Caco-2 (cell line): ENCODE measurements at regions not wholly inside any gene's neighbourhood (a gene's known extent, or its start where the extent isn't known, plus 50 kb on each side); places are given as distances from the start of the nearest gene placed in this dataset.

ENCODE experiments used
- BruUV-seq: library from RNA; stranded (reverse); fragments of 400-500 nt; replicated peaks from 2 replicates; lab custom pipeline; 2021; lab: Mats Ljungman, UMichigan
- CTCF ChIA-PET: fragments of 300-600 bp; sonication (Branson Sonifier 250); formaldehyde crosslinking; loops from one replicate; lab custom pipeline; 2022; ENCODE audit warnings: antibody characterized with exemption; lab: Charles Lee
- POLR2A ChIA-PET: fragments of 300-600 bp; sonication (Branson Sonifier 250); formaldehyde crosslinking; loops from one replicate; lab custom pipeline; 2022; ENCODE audit warnings: antibody characterized with exemption; lab: Charles Lee
- DNase-seq, 2 experiments: peaks; one replicate each; pipeline versions ENCODE4 v3.0.0 to v3.0.0-alpha.2; 2020 to 2022
- H3K27me3 ChIP-seq: replicated peaks from 2 replicates; pipeline ENCODE4 v1.6.0; 2011; ENCODE audit warnings: low read length; ENCODE audit not compliant: control insufficient read depth, insufficient read depth
- H3K36me3 ChIP-seq: 2 replicates; pipeline ENCODE4 v1.5.1; 2011; ENCODE audit warnings: low read length; ENCODE audit not compliant: control insufficient read depth, insufficient read depth
- H3K4me1 ChIP-seq: fragments of 250-450 bp; sonication (Bioruptor Pico); 2 replicates; pipeline ENCODE4 v1.5.1; 2020; ENCODE audit warnings: mild to moderate bottlenecking
- H3K4me3 ChIP-seq: 2 replicates; pipeline ENCODE4 v1.5.1; 2011; ENCODE audit warnings: low read depth, mild to moderate bottlenecking, control low read depth, low read length
- H3K9me3 ChIP-seq: fragments of 250-450 bp; sonication (Bioruptor Pico); 2 replicates; pipeline ENCODE4 v1.5.1; 2020; ENCODE audit warnings: mild to moderate bottlenecking, moderate library complexity
- H3K27ac Mint-ChIP-seq: one replicate; pipeline ENCODE4 v1.8.0; 2022; ENCODE audit warnings: mixed read lengths; ENCODE audit not compliant: unreplicated experiment
- H3K27me3 Mint-ChIP-seq: one replicate; pipeline ENCODE4 v1.8.0; 2022; ENCODE audit warnings: mixed read lengths; ENCODE audit not compliant: insufficient read depth, unreplicated experiment
- H3K36me3 Mint-ChIP-seq: one replicate; pipeline ENCODE4 v1.8.0; 2022; ENCODE audit warnings: mild to moderate bottlenecking, mixed read lengths; ENCODE audit not compliant: insufficient read depth, unreplicated experiment
- H3K4me1 Mint-ChIP-seq: one replicate; pipeline ENCODE4 v1.8.0; 2022; ENCODE audit warnings: low read depth, mixed read lengths; ENCODE audit not compliant: unreplicated experiment
- H3K4me3 Mint-ChIP-seq: one replicate; pipeline ENCODE4 v1.8.0; 2022; ENCODE audit warnings: mild to moderate bottlenecking, moderate library complexity, mixed read lengths; ENCODE audit not compliant: unreplicated experiment
- H3K9me3 Mint-ChIP-seq: one replicate; pipeline ENCODE4 v1.8.0; 2022; ENCODE audit warnings: mixed read lengths; ENCODE audit not compliant: unreplicated experiment
- CTCF ChIP-seq, 2 experiments: fragments of 200-600 bp in 1 of 2; IDR thresholded peaks; 1 replicate in 1 of 2; 2 replicates in 1 of 2; pipeline versions ENCODE4 v1.5.1 to v1.8.0; 2011 to 2022; ENCODE audit warnings: antibody characterized with exemption in 1 of 2, control low read depth in 1 of 2, inconsistent platforms in 1 of 2, low read depth in 1 of 2, low read length in 1 of 2, mild to moderate bottlenecking in 1 of 2, moderate library complexity in 1 of 2; ENCODE audit not compliant: insufficient read depth in 1 of 2, severe bottlenecking in 1 of 2, unreplicated experiment in 1 of 2
- intact Hi-C: fragments of 100-400 bp; cut with micrococcal nuclease; formaldehyde crosslinking; loops from one replicate; pipeline ENCODE4 v1.10.0; 2022; ENCODE audit not compliant: unreplicated experiment

GRCh38 chr16:85326113-85326793 lies 214.0 kb upstream of the CIBAR2 start:
- no peak for TF ChIP-seq CTCF (IDR thresholded peaks at IDR 0.05; ENCODE audit: insufficient read depth in 1 of 2, low read depth in 1 of 2, low read length in 1 of 2, severe bottlenecking in 1 of 2, unreplicated experiment in 1 of 2)
- Histone ChIP-seq H3K9me3 (no peaks in the 10 kb centered on the region), H3K36me3 (no peaks in the 10 kb centered on the region), H3K4me1 (peaks cover 17% of the 10 kb centered on the region), H3K4me3 (no peak overlapping the region), H3K27me3 (no peaks in the 10 kb centered on the region)
- Mint-ChIP-seq H3K27me3 (no peaks in the 10 kb centered on the region), H3K9me3 (no peaks in the 10 kb centered on the region), H3K27ac (no peak overlapping the region), H3K4me1 (peaks cover 13% of the 10 kb centered on the region), H3K4me3 (no peak overlapping the region), H3K36me3 (peaks cover 6% of the 10 kb centered on the region)
- no peak for DNase-seq
- ChIA-PET CTCF (interaction anchor here (0.6 kb wide), 1 partner anchor 64 kb away, joined by 4 read pairs; no protein-coding TSS in a partner anchor), POLR2A (no interaction called here)
- no TSS peak for BruUV-seq
- intact Hi-C loops: no loop called here

- H3K36me3 Mint-ChIP-seq: peaks cover 6% of the 10 kb centered on the region
- peaks cover 13% of the 10 kb centered on the region for H3K4me1 Mint-ChIP-seq
- H3K36me3 ChIP-seq: no peaks in the 10 kb centered on the region
- H3K4me3 ChIP-seq: no peak overlapping the region
- no peaks in the 10 kb centered on the region for H3K27me3 Mint-ChIP-seq
- no peak overlapping the region for H3K4me3 Mint-ChIP-seq
- no peaks in the 10 kb centered on the region for H3K9me3 Mint-ChIP-seq
- no peak for DNase-seq
- POLR2A ChIA-PET: no interaction called here
- TF ChIP-seq CTCF (IDR thresholded peaks at IDR 0.05; ENCODE audit: insufficient read depth in 1 of 2, low read depth in 1 of 2, low read length in 1 of 2, severe bottlenecking in 1 of 2, unreplicated experiment in 1 of 2): no peak
- H3K9me3 ChIP-seq: no peaks in the 10 kb centered on the region
- CTCF ChIA-PET: interaction anchor here (0.6 kb wide), 1 partner anchor 64 kb away, joined by 4 read pairs; no protein-coding TSS in a partner anchor
- no TSS peak for BruUV-seq
- H3K4me1 ChIP-seq: peaks cover 18% of the 10 kb centered on the region
- intact Hi-C loops: no loop called here
- no peak overlapping the region for H3K27ac Mint-ChIP-seq
- H3K27me3 ChIP-seq: no peaks in the 10 kb centered on the region
These were observed 214.5 kb upstream of the CIBAR2 start for GRCh38 chr16:85326794-85327181.

- Mint-ChIP-seq H3K4me1 (peaks cover 22% of the 10 kb centered on the region), H3K27ac (no peak overlapping the region), H3K27me3 (no peaks in the 10 kb centered on the region), H3K4me3 (no peak overlapping the region), H3K9me3 (no peaks in the 10 kb centered on the region), H3K36me3 (peaks cover 6% of the 10 kb centered on the region)
- POLR2A ChIA-PET: no interaction called here
- CTCF ChIA-PET: no interaction called here
- no TSS peak for BruUV-seq
- no peaks in the 10 kb centered on the region for H3K36me3 ChIP-seq
- H3K4me1 ChIP-seq: peaks cover 25% of the 10 kb centered on the region
- no peaks in the 10 kb centered on the region for H3K27me3 ChIP-seq
- no peak for TF ChIP-seq CTCF (IDR thresholded peaks at IDR 0.05; ENCODE audit: insufficient read depth in 1 of 2, low read depth in 1 of 2, low read length in 1 of 2, severe bottlenecking in 1 of 2, unreplicated experiment in 1 of 2)
- H3K4me3 ChIP-seq: no peak overlapping the region
- no peak for DNase-seq
- H3K9me3 ChIP-seq: no peaks in the 10 kb centered on the region
- intact Hi-C loops: no loop called here
These were observed 215.7 kb upstream of the CIBAR2 start for GRCh38 chr16:85327731-85328675.
